ENCODE measurements at regions not wholly inside any gene's neighbourhood (a gene's known extent, or its start where the extent isn't known, plus 50 kb on each side); places are given as distances from the start of the nearest gene placed in this dataset.

DNA sequence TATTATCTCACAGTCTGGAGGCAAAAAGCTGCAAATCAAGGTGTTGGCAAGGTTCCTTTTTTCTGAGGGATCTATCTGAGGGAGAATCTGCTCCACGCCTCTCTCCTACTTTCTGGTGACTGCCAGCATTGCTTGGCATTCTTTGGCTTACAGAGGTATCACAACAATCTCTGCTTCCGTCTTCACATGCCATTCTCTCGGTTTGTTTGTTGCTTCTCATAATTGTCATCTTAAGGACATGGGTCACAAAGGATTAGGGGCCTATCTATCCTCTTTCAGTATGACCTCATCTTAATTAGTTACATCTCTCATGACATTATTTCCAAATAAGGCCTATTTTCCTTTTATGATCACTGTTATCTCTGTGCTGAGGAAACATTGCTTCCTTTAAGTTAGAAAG lies 345.0 kb downstream of the FOXG1 start (continued):
- TF ChIP-seq, protein P1, sequence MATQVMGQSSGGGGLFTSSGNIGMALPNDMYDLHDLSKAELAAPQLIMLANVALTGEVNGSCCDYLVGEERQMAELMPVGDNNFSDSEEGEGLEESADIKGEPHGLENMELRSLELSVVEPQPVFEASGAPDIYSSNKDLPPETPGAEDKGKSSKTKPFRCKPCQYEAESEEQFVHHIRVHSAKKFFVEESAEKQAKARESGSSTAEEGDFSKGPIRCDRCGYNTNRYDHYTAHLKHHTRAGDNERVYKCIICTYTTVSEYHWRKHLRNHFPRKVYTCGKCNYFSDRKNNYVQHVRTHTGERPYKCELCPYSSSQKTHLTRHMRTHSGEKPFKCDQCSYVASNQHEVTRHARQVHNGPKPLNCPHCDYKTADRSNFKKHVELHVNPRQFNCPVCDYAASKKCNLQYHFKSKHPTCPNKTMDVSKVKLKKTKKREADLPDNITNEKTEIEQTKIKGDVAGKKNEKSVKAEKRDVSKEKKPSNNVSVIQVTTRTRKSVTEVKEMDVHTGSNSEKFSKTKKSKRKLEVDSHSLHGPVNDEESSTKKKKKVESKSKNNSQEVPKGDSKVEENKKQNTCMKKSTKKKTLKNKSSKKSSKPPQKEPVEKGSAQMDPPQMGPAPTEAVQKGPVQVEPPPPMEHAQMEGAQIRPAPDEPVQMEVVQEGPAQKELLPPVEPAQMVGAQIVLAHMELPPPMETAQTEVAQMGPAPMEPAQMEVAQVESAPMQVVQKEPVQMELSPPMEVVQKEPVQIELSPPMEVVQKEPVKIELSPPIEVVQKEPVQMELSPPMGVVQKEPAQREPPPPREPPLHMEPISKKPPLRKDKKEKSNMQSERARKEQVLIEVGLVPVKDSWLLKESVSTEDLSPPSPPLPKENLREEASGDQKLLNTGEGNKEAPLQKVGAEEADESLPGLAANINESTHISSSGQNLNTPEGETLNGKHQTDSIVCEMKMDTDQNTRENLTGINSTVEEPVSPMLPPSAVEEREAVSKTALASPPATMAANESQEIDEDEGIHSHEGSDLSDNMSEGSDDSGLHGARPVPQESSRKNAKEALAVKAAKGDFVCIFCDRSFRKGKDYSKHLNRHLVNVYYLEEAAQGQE (IDR thresholded peaks at IDR 0.05) = no peak
- no peak for TF ChIP-seq POLR2A (IDR thresholded peaks at IDR 0.05; ENCODE audit: low read length)
- no peak for TF ChIP-seq FOXS1 (CRISPR knock-in tag; IDR thresholded peaks at IDR 0.05)
- TF ChIP-seq TP53 (CRISPR knock-in tag; IDR thresholded peaks at IDR 0.05) = no peak
- no peak for TF ChIP-seq EP300 (IDR thresholded peaks at IDR 0.05)
- no peak for TF ChIP-seq HOXA7 (CRISPR knock-in tag; IDR thresholded peaks at IDR 0.05)
- no peak for TF ChIP-seq ESRRA (IDR thresholded peaks at IDR 0.05; ENCODE audit: borderline replicate concordance, low read length)
- no peak for TF ChIP-seq FOSB (CRISPR knock-in tag; IDR thresholded peaks at IDR 0.05)
- TF ChIP-seq, protein P2, sequence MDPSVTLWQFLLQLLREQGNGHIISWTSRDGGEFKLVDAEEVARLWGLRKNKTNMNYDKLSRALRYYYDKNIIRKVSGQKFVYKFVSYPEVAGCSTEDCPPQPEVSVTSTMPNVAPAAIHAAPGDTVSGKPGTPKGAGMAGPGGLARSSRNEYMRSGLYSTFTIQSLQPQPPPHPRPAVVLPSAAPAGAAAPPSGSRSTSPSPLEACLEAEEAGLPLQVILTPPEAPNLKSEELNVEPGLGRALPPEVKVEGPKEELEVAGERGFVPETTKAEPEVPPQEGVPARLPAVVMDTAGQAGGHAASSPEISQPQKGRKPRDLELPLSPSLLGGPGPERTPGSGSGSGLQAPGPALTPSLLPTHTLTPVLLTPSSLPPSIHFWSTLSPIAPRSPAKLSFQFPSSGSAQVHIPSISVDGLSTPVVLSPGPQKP (IDR thresholded peaks at IDR 0.05; ENCODE audit: low read depth, low read length) = no peak
- TF ChIP-seq, protein P3, sequence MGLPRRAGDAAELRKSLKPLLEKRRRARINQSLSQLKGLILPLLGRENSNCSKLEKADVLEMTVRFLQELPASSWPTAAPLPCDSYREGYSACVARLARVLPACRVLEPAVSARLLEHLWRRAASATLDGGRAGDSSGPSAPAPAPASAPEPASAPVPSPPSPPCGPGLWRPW (IDR thresholded peaks at IDR 0.05) = no peak
- TF ChIP-seq RNF2 (IDR thresholded peaks at IDR 0.05; ENCODE audit: borderline replicate concordance, low read depth) = no peak
- no peak for TF ChIP-seq EHF (CRISPR knock-in tag; IDR thresholded peaks at IDR 0.05)

DNA sequence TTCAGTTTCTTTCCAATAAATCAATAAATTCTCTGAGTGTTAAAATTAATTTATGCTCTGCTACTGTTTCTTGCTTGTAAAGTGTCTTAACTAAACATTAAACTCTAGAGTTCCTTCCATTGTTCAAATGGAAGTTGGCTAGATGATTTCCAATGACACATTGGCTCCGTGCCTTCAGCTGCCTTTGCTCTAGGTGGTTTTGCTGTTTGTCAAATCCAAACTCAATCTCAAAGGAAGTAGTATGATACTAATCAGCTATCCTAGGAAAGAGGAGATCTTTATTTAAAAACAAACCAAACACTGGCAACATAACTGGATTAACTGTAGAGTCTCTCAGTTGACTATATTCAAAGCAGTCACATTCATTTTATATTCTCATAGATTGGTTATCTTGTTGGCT lies 356.4 kb downstream of the FOXG1 start:
- ChIA-PET POLR2A (no interaction called here), CTCF (no interaction called here)
- no peak overlapping the region for H3K27ac ChIP-seq
- H3K4me3 ChIP-seq = no peak overlapping the region
- H3K9me3 ChIP-seq = no peaks in the 10 kb centered on the region; the same call in 2 of the 3 replicates
- no peaks in the 10 kb centered on the region for H3K4me1 ChIP-seq
- H3K4me2 ChIP-seq = no peak overlapping the region
- no peak for FAIRE-seq
- TF ChIP-seq FOSL2 (IDR thresholded peaks at IDR 0.05) = no peak
- TF ChIP-seq FOSL2 (CRISPR knock-in tag; IDR thresholded peaks at IDR 0.05) = no peak
- no peak for TF ChIP-seq NR3C1 (IDR thresholded peaks at IDR 0.05)
- no peak for TF ChIP-seq HOXB13 (CRISPR knock-in tag; IDR thresholded peaks at IDR 0.05; ENCODE audit: low read depth)
- TF ChIP-seq, protein P1 (IDR thresholded peaks at IDR 0.05) = no peak
- no peak for TF ChIP-seq ZNF302 (CRISPR knock-in tag; IDR thresholded peaks at IDR 0.05)
- no peak for TF ChIP-seq GATA3 (IDR thresholded peaks at IDR 0.05; ENCODE audit: borderline replicate concordance)
- TF ChIP-seq SMC3 (IDR thresholded peaks at IDR 0.05) = no peak
- no peak for TF ChIP-seq ZFP36 (IDR thresholded peaks at IDR 0.05; ENCODE audit: borderline replicate concordance, partially characterized antibody)
- TF ChIP-seq, protein P4, sequence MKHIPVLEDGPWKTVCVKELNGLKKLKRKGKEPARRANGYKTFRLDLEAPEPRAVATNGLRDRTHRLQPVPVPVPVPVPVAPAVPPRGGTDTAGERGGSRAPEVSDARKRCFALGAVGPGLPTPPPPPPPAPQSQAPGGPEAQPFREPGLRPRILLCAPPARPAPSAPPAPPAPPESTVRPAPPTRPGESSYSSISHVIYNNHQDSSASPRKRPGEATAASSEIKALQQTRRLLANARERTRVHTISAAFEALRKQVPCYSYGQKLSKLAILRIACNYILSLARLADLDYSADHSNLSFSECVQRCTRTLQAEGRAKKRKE (CRISPR knock-in tag; IDR thresholded peaks at IDR 0.05; ENCODE audit: low read depth) = no peak
- no peak for DNase-seq (ENCODE audit: low read depth in 1 of 2, low spot score in 1 of 2)
- ATAC-seq = no peak
- WGBS (ENCODE audit: missing lambda C conversion rate) = 9% methylated on average over 1 of the region's 1 CpG

Measured in A549 (cell line).